Fibroblast of peridontal ligament (primary cell): ENCODE measurements at regions not wholly inside any gene's neighbourhood (a gene's known extent, or its start where the extent isn't known, plus 50 kb on each side); places are given as distances from the start of the nearest gene placed in this dataset.

Experiments used
- DNase-seq: peaks from one replicate; pipeline ENCODE4 v3.0.0-alpha.2; 2010; ENCODE audit errors: extremely low read depth

DNA sequence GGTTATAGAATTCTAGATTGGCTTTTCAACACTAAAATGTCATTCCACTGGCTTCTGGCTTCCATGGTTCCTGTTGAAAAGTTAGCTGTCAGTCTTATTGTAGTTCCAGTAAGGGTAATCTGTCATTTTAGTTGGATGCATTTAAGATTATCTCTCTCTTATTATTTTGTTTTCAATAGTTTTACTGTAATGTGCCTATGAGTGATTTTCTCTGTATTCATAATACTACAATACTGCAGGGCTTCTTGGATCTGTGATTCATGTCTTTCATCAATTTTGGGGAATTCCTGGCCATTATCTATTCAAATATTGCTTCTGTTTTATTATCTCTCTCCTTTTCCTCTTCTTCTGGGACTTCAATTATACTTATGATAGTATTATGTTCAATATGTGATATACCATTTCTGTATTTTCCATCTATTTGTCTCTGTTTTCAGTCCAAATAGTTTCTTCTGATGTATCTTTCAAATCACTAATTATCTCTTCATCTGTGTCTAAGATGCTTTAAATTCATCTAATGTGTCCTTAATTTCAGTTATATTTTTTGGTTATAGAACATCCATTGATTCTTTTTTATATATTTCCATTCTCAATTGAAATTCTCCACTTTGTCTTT lies 101.5 kb downstream of the KCTD15 start:
- DNase-seq = no peak

DNA sequence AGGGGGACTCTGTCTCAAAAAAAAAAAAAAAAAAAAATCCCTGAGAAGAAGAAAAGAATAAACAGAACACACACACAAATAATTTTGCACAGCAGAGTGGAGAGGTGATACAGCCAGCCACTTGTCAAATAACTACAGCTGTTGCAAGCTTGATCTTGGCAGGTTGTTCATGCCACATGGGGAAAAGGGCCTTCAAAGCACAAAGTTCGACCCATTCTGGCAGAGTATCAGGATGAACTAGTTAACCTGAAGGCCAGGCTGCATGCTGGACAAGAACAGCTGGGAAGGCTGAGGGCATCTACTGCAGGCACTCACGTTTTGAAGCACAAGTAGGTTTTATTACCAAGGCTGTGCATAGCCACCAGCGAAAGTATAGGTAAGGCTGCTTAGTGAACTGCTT lies 104.1 kb downstream of the KCTD15 start:
- no peak for DNase-seq

DNA sequence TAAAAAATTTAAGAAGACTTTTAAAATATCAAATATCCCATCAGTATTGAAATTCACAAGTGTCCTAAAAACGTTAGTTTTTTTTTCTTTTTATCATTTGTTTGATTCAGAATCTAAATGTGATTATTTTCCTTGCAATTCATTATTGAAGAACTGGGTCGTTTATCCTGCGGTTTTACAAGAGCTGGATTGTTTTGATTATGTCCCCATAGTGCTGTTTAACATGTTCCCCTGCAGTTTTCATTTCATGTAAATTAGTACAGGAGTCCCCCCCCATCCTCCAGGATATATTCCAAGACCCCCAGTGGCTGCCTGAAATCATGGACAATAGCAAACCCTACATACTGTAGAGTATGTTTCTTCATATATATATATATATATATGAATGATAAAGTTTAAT lies 105.7 kb downstream of the KCTD15 start:
- no peak for DNase-seq

DNA sequence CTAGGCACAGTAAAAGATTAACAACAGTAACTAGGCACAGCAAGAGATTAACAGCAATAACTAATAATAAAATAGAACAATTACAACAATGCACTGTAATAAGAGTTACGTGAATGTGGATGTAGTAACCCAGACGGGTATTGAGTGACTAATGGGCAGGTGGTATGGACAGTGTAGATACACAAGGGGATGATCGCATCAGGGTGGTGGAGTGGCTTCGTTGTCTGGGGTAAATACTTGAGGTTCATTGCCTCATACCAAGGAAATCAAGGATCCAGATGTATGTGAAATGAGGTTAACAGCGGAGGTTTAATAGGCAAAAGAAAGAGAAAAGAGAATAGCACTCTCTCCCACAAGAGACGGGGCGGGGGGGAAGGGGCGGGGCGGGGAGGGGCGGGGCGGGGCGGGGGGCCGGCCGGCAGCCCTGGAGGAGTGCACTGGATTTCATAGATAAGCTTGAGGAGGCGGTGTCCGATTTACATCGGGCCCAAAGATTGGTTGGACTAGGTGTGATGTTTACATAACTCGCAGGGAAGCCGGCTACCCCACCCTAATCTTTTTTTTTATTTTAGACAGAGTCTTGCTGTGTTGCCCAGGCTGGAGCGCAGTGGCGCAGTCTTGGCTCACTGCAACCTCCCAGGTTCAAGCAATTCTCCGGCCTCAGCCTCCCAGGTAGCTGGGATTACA lies 106.3 kb downstream of the KCTD15 start:
- DNase-seq = peak; percentile 6

DNA sequence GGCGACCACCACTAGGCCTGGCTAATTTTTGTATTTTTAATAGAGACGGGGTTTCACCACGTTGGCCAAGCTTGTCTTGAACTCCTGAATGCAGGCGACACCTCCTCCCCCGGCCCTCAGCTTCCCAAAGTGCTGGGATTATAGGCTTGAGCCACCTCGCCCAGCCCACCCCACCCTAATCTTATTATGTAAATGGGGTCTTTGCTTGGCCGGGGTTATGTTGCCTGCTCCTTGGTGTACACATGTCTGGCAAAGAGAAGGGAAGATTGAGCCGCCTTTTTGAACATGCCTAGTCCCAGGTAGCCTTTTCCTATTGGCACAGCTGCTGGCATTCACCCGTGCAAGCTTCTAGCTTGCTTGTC lies 106.8 kb downstream of the KCTD15 start:
- DNase-seq = no peak

DNA sequence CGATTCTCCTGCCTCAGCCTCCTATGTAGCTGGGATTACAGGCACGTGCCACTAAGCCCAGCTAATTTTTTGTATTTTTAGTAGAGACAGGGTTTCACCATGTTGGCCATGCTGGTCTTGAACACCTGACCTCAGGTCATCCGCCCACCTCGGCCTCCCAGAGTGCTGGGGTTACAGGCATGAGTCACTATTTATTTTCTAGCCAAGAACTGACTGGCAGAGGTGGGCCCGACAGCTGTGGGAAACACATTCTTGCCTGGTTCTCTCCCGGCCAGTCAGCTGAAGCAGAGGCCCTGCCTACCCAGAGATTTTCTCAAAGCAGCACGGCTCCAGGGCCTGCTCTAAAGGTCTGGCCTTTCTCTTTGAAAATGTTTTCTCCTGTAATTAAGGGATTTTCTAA lies 108.0 kb downstream of the KCTD15 start:
- peak; percentile 4 for DNase-seq

DNA sequence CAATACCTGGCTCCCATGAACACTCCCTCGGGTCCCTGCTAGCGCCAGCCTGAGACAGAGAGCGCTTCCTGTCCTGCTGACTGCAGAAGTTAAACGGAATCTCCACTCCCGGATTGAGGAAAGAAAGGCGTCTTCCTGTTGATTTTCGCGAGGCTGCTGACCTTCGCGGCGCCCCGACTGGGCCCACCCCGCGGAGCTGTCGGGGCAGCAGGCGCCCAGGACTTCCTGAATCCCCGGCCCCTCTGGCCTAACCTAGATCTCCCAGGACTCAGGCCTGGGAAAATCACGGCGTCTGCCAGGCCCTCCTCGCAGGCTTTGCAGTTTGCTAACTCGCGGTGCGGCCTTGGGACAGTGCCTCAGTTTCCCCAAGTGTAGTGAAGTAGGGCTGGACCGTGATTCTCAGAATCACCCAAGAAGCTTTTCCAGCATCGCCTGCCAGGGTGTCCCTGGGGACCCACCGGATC lies 108.8 kb downstream of the KCTD15 start:
- no peak for DNase-seq

DNA sequence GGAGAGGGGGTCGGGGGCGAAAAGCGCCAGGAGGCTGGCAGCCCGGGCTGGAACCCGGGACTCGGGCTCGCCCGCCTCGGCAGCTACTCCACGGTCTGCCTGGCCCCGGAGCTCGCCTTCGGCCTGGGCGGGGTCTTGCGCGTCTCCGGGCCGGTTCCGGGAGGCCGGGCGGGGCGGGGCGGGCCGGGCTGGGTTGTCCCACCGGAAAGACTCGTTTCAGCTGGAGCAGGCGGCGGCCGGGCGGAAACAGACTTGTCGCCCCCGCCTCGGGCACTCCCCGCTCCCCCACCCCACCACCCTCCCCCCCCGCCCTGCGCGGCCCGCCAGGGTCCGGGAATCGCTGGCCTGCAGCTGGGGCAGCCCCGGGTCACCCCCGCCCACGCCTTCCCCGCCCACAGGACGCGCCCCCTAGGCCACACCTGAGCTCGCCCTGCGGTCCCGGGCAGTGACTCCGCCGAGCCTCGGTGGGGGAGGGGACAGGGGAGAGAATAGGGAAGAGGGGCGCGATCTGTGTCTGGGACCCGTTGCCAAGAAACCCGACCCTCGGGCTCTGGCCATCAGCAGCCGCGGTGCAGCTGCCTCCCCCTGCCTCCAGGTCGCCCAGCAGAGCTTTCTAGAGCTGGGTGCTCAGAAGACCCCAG lies 109.4 kb downstream of the KCTD15 start:
- peak; percentile 3 for DNase-seq

DNA sequence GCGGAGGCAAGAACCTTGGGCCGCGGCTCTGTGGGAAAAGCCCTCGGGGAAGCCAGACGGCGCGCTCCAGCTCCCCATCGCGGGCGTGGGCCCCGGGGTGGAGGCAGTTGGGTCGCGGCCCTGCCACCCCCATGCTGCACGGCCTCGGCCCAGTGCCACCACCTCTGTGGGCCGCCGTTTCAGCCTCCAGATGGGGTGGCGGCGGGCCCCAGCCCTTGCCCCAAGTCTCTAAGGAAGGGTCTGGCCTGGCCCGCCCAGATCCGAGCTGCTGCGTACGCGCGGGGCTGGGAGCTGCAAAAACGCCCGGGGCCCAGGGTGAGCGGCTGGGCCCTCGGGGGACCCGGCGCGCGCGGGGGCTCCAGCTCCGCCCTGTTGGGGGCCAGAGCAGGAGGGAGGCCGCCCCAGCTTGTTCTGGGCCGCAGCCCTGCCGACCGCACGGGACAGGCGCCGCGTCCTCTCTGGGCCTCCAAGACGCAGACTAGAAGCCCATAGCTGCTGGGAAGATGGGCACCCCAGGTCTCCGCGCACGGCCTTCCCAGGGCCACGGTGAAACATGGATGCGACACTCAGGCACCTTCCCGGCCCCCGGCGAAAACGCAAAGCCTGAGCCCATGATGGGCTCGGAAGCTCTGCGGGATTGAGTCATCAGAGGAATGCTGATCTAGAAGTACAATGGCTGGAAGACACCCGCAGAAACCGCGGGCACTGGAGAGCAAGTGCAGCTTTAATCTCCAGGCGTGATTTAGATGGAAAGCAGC lies 110.1 kb downstream of the KCTD15 start:
- no peak for DNase-seq

DNA sequence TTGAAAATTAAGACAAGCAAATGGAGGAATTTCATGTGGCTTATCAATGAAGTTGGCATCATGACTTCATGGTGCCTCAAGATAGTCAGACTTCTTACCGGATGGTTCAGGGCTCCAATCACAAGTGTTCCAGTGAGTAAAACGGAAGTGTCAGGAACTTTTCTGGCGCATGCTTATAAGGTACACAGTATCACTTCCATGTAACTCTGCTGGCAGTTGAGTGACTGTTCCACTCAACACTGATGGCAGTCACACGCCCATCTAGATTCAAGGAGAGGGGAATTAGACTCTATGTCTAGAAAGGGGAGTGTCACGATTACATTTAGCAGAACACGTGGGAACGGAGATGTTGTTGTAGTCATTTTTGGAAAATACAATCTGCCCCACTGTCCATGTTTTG lies 114.3 kb downstream of the KCTD15 start:
- DNase-seq = no peak

DNA sequence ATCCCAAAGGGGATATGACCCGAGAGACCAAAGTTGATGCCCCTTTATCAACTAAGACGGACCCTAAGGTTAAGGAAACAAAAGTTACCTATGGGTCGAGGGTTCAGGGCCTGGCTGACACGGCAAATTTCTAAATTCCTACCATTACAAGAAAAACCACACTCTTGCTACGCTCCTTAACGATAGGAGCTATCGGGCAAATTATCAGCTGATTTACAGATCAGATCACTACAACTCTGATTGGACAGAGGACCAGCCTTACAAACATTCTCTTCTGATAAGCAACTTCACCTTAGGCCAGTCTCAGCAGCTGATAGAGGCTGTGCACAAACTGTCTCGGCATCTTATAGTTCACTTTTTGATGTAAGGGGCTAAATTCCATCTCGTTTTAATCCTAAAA lies 117.9 kb downstream of the KCTD15 start:
- DNase-seq = no peak

DNA sequence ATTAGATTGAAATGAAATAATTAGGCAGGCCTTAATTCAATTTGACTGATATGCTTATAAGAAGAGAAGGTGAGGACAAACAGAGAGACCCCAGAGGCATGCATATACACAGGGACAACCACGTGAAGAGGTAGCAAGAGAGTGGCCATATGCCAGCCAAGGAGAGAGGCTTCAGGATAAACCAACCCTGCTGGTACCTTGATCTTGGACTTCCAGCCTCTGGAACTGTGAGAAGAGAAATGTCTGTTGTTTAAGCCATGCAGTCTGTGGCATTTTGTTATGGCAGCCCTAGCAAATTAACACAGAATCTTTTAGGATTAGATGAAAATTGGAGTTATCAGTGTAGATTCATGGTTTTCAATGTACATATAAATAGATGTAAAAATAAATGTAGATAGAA lies 120.1 kb downstream of the KCTD15 start:
- DNase-seq = no peak

DNA sequence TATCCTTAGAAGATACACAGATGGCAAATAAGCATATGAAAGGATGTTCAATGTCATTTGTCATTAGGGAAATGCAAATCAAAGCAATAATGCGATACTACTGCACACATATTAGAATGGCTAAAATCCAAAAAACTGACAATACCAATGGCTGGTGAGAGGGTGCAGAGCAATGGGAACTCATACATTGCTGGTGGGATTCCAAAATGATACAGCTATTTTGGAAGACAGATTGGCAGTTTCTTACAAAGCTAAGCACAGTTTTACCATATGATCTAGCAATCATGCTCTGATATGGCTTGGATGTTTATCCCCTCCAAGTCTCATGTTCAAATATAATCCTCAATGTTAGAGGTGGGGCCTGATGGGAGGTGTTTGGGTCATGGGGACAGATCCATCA lies 122.6 kb downstream of the KCTD15 start:
- DNase-seq = no peak

DNA sequence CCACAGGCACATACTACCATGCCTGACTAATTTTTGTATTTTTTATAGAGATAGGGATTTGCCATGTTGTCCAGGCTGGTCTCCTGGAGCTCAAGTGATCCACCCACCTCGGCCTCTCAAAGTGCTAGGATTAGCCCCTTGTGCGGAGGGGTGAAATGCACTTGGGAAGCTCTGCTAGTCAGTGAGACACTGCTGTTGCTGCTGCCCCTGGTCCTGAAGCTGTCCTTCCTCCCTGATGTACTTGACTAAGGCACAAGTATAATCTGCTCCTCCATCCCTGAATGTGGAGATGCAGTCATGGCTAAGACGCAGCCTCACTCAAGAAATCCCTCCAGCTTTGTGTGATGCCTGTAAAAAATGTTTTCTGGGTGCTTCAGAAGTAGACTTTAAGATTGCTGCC lies 124.5 kb downstream of the KCTD15 start:
- no peak for DNase-seq

DNA sequence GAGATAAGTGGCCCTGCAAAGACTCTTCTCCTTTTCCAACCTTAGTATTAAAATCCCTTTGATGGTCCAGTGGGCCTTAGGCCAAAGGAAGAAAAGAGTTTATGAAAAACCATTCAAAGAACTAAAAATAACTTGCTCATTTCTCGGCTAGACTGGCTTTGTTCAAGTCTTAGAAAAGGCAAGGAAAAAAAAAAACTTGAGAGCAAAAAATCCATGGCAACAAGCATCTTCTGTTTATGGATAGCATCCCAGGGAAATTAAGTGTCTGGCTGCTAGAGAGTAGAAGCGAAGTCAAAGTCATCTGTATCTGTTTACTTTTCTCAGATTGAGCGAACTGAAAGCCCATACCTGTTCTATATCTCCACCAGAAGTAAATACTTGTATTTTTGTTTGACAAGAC lies 129.6 kb downstream of the KCTD15 start:
- no peak for DNase-seq

DNA sequence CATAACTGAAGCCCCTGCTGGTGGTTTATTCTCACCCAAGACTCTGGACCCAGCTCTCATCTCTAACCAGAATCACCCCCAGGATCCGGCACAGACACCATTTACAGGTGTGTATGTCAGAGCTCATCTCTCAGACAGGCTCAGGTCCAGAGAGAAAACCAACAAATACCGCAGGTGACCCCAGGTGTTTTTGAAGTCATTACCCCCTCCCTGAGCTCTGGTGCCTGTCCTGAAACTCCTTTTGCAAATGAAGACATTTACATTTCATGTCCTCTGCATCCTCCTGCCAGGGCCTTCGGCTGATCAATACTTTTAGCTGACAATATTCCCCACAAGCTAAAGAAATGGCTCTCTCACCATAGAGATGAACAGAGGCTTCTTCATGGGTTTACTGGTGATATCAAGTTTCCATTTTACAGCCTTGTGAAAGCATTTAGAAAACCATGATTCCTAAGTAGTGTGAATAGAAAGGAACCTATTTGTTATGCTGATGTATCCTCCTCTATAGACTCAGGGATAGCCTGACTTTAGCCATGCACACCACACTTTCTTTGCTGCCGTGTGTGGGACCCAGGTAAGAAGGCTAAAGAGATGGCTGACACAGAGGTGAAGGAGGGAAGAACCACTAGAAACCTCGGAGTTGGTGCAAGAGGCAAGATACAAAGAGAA lies 131.3 kb downstream of the KCTD15 start:
- no peak for DNase-seq

DNA sequence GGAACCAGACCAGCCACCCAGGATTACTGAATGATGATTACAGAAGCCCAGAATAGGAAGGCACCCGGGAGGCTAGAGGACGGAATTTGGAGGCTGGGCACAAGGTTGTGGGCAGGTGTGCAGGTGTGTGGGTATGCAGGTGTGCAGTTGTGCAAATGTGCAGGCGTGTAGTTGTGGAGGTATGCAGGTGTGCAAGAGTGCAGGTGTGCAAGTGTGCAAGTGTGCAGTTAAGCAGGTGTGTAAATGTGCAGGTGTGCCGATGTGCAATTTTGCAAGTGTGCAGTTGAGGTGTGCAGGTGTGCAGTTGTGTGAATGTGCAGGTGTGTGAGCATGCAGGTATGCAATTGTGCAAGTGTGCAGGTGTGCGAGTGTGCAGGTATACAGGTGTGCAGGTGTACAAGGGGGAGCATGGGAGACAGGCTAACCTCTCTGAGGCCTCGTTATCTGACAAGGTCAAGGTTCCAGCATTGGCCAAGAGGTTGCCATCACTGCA lies 131.8 kb downstream of the KCTD15 start:
- DNase-seq = no peak

DNA sequence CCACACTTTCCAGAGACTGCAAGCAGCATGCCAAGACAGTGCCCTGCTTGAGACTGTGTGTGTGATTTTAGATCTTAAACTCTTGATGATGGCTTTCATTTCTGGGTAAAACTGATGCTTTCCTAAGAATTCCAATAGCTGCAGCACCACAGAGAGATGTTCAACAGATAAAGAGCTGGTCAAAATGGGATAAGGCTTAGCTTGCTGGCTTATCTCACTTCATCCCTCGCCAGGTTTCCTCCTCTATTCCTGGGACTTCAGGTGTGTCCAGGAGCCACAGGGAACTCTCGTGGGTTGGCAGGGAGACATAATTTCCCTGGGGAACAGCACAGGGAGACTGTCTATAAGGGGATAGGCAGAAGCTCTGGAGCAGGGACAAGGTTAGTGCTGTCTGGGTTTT lies 137.3 kb downstream of the KCTD15 start:
- no peak for DNase-seq

DNA sequence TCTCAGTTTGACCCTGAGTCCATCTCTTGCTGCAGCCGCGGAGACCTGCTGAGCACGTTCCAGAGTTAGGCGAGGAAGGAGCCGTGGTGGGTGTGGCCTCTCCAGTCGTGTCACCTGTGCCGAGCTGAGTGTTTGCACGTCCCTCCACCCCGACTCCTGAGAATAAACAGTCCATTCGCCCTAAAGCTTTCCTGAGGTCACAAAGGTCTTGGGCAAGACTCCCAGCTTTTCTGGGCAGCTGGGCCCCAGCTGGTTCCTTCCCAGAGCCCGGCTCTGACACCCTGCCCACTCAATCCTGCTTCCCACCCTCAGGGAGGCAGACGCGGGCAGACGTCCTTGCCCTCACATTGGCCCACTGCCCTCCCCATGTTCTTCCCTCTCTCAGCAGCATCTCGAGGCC lies 142.2 kb downstream of the KCTD15 start:
- DNase-seq = no peak

DNA sequence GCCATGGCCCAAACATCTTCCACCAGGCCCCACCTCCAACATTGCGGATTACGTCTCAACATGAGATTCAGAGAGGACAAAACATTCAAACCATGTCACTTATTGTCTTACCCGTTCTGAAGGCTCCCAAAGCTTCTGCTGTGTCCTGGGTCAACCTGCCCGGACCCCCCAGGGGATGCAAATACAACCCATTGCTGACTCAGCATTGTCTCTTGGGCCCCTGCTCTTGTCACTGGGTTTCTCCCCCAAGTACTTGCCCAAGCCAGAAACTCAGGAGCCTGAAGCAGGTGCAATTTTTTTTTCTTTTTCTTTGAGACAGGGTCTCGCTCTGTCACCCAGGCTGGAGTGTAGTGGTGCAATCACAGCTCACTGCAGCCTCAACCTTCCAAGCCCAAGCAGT lies 144.5 kb downstream of the KCTD15 start:
- no peak for DNase-seq

DNA sequence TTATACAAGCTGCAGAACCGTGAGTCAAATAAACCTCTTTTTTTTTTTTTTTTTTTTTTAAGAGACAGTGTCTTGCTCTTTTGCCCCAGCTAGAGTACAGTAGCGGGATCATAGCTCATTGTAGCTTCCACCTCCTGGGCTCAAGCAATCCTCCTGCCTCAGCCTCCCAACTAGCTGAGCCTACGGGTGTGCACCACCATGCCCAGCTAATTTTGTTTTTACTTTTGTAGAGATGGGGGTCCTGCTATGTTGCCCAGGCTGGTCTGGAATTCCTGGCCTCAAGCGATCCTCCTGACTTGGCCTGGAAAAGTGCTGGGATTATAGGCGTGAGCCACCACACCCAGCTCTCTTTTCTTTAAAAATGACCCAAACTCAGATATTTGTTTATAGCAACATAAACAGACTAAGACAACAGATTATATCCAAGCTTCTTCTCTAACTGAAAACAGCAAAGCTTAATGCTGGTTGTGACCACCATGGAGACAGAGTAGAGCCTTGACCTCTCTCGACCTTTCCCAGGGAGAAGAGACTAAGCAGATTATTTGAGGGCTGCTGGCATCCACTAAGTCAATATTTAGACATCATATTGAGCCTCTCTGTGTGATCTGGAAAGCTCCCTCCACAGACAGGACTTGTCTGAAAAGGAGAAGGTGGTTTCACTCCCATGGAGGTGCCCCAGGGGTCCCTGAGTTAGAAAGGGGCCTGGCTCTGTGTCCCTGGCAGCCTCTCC lies 150.0 kb downstream of the KCTD15 start:
- no peak for DNase-seq
